ENCODE measurements at regions not wholly inside any gene's neighbourhood (a gene's known extent, or its start where the extent isn't known, plus 50 kb on each side); places are given as distances from the start of the nearest gene placed in this dataset.

GRCh38 chr13:24065176-24065575 lies 95.3 kb upstream of the SPATA13 start:
- Histone ChIP-seq H2AFZ (ENCODE audit: low read depth, low read length) (no peak overlapping the region), H3K9me3 (ENCODE audit: low read length) (no peaks in the 10 kb centered on the region), H4K20me1 (ENCODE audit: insufficient read depth) (no peaks in the 10 kb centered on the region), H3K27me3 (ENCODE audit: insufficient read depth, low read depth, low read length) (no peaks in the 10 kb centered on the region), H3K27ac (ENCODE audit: low read length) (no peak overlapping the region), H3F3A (ENCODE audit: insufficient read depth, low read length, poor library complexity, severe bottlenecking) (no peaks in the 10 kb centered on the region), H3K79me2 (replicated peaks; ENCODE audit: insufficient read depth, low read length) (no peaks in the 10 kb centered on the region), H3K4me3 (ENCODE audit: low read length) (no peak overlapping the region), H3K9me2 (ENCODE audit: insufficient read depth, low read length) (no peaks in the 10 kb centered on the region), H3K9ac (ENCODE audit: low read length) (no peak overlapping the region), H3K36me3 (ENCODE audit: insufficient read depth, low read length) (no peaks in the 10 kb centered on the region), H3K4me2 (ENCODE audit: low read length) (no peak overlapping the region)
- TF ChIP-seq POLR2AphosphoS5 (IDR thresholded peaks at IDR 0.05), result no peak
- no peak for TF ChIP-seq MXI1 (conservative IDR thresholded peaks at IDR 0.05; ENCODE audit: poor library complexity, severe bottlenecking)
- no peak for TF ChIP-seq REST (IDR thresholded peaks at IDR 0.05; ENCODE audit: borderline replicate concordance)
- no peak for TF ChIP-seq TAF1 (IDR thresholded peaks at IDR 0.05; ENCODE audit: low read depth)
- no peak for TF ChIP-seq EP300 (conservative IDR thresholded peaks at IDR 0.05; ENCODE audit: poor library complexity, severe bottlenecking)

- Histone ChIP-seq H3K4me2 (ENCODE audit: low read length) (no peak overlapping the region), H3K79me2 (replicated peaks; ENCODE audit: insufficient read depth, low read length) (no peaks in the 10 kb centered on the region), H3K9ac (ENCODE audit: low read length) (no peak overlapping the region), H3K9me2 (ENCODE audit: insufficient read depth, low read length) (no peaks in the 10 kb centered on the region), H3K27ac (ENCODE audit: low read length) (no peak overlapping the region), H3F3A (ENCODE audit: insufficient read depth, low read length, poor library complexity, severe bottlenecking) (no peaks in the 10 kb centered on the region), H3K9me3 (ENCODE audit: low read length) (no peaks in the 10 kb centered on the region), H4K20me1 (ENCODE audit: insufficient read depth) (no peaks in the 10 kb centered on the region), H3K36me3 (ENCODE audit: insufficient read depth, low read length) (no peaks in the 10 kb centered on the region), H3K27me3 (ENCODE audit: insufficient read depth, low read depth, low read length) (no peaks in the 10 kb centered on the region), H2AFZ (ENCODE audit: low read depth, low read length) (no peak overlapping the region), H3K4me3 (ENCODE audit: low read length) (no peak overlapping the region)
- no peak for TF ChIP-seq TAF1 (IDR thresholded peaks at IDR 0.05; ENCODE audit: low read depth)
- no peak for TF ChIP-seq CTCF (IDR thresholded peaks at IDR 0.05; ENCODE audit: poor library complexity, severe bottlenecking)
- no peak for TF ChIP-seq EZH2 (IDR thresholded peaks at IDR 0.05; ENCODE audit: borderline replicate concordance, insufficient read depth, low read length, poor library complexity, severe bottlenecking)
- no peak for TF ChIP-seq REST (IDR thresholded peaks at IDR 0.05; ENCODE audit: borderline replicate concordance)
- TF ChIP-seq MXI1 (conservative IDR thresholded peaks at IDR 0.05; ENCODE audit: poor library complexity, severe bottlenecking), result no peak
- no peak for TF ChIP-seq RAD21 (conservative IDR thresholded peaks at IDR 0.05)
- TF ChIP-seq POLR2AphosphoS5 (IDR thresholded peaks at IDR 0.05), result no peak
- no peak for TF ChIP-seq EP300 (conservative IDR thresholded peaks at IDR 0.05; ENCODE audit: poor library complexity, severe bottlenecking)
- no peak for TF ChIP-seq SMC3 (conservative IDR thresholded peaks at IDR 0.05; ENCODE audit: poor library complexity)
Measured at GRCh38 chr13:24066405-24067295, 93.9 kb upstream of the SPATA13 start.

All from neural cell (in vitro differentiated cells).